ENCODE measurements at regions not wholly inside any gene's neighbourhood (a gene's known extent, or its start where the extent isn't known, plus 50 kb on each side); places are given as distances from the start of the nearest gene placed in this dataset.
"Not testable (repeated sequence)": the region's sequence is repeated elsewhere in the genome, so short reads cannot be mapped to it uniquely, and the experiment has no call there.

- DNase-seq, result no peak
These were observed 296.6 kb upstream of the DAB2 start for GRCh38 chr5:39721394-39721793.

- DNase-seq, result peak; percentile 44
These were observed 295.4 kb upstream of the DAB2 start for GRCh38 chr5:39720136-39720535.

- peak; percentile 59 for DNase-seq
These were observed 292.6 kb upstream of the DAB2 start for GRCh38 chr5:39717176-39717897.

GRCh38 chr5:39716532-39717028 lies 291.8 kb upstream of the DAB2 start:
- peak; percentile 73 for DNase-seq

- DNase-seq, result peak; percentile 73
These were observed 289.4 kb upstream of the DAB2 start for GRCh38 chr5:39714036-39714698.

GRCh38 chr5:39713250-39713916 lies 288.6 kb upstream of the DAB2 start:
- peak; percentile 25 for DNase-seq

GRCh38 chr5:39712316-39713249 lies 287.8 kb upstream of the DAB2 start:
- DNase-seq, result no peak

- no peak for DNase-seq
These were observed 287.0 kb upstream of the DAB2 start for GRCh38 chr5:39711821-39712220.

- DNase-seq, result no peak
These were observed 284.3 kb upstream of the DAB2 start for GRCh38 chr5:39709032-39709431.

GRCh38 chr5:39702928-39703327 lies 278.1 kb upstream of the DAB2 start:
- no peak for DNase-seq

GRCh38 chr5:39700523-39700922 lies 275.7 kb upstream of the DAB2 start:
- DNase-seq, result no peak

- DNase-seq, result peak; percentile 20
These were observed 274.2 kb upstream of the DAB2 start for GRCh38 chr5:39698838-39699560.

GRCh38 chr5:39697881-39698280 lies 273.1 kb upstream of the DAB2 start:
- DNase-seq, result no peak

- DNase-seq, result no peak
These were observed 272.1 kb upstream of the DAB2 start for GRCh38 chr5:39696672-39697398.

GRCh38 chr5:39691993-39692392 lies 267.2 kb upstream of the DAB2 start:
- DNase-seq, result no peak

GRCh38 chr5:39691136-39691535 lies 266.4 kb upstream of the DAB2 start:
- DNase-seq, result no peak

- DNase-seq, result no peak
These were observed 265.1 kb upstream of the DAB2 start for GRCh38 chr5:39689919-39690318.

GRCh38 chr5:39687924-39688323 lies 263.1 kb upstream of the DAB2 start:
- DNase-seq, result not testable (repeated sequence)

- DNase-seq, result no peak
These were observed 255.4 kb upstream of the DAB2 start for GRCh38 chr5:39680213-39680612.

GRCh38 chr5:39678534-39678933 lies 253.8 kb upstream of the DAB2 start:
- DNase-seq, result no peak

- DNase-seq, result no peak
These were observed 250.9 kb upstream of the DAB2 start for GRCh38 chr5:39675676-39676075.
